ENCODE measurements at regions not wholly inside any gene's neighbourhood (a gene's known extent, or its start where the extent isn't known, plus 50 kb on each side); places are given as distances from the start of the nearest gene placed in this dataset.

GRCh38 chr21:31571879-31572278 lies 87.6 kb upstream of the SOD1 start:
- Histone ChIP-seq H3F3A (ENCODE audit: insufficient read depth, low read length, poor library complexity, severe bottlenecking) (no peaks in the 10 kb centered on the region), H3K27me3 (ENCODE audit: insufficient read depth, low read depth, low read length) (no peaks in the 10 kb centered on the region), H3K9me2 (ENCODE audit: insufficient read depth, low read length) (no peaks in the 10 kb centered on the region), H3K4me3 (ENCODE audit: low read length) (no peak overlapping the region), H3K4me2 (ENCODE audit: low read length) (no peak overlapping the region), H3K79me2 (replicated peaks; ENCODE audit: insufficient read depth, low read length) (no peaks in the 10 kb centered on the region), H4K20me1 (ENCODE audit: insufficient read depth) (no peaks in the 10 kb centered on the region), H3K9me3 (ENCODE audit: low read length) (no peaks in the 10 kb centered on the region), H3K9ac (ENCODE audit: low read length) (no peak overlapping the region), H3K27ac (ENCODE audit: low read length) (no peak overlapping the region), H3K36me3 (ENCODE audit: insufficient read depth, low read length) (no peaks in the 10 kb centered on the region), H2AFZ (ENCODE audit: low read depth, low read length) (no peak overlapping the region)
- no peak for TF ChIP-seq TAF1 (IDR thresholded peaks at IDR 0.05; ENCODE audit: low read depth)

- no peaks in the 10 kb centered on the region for H3K27me3 ChIP-seq (ENCODE audit: insufficient read depth, low read depth, low read length)
These were observed 88.5 kb upstream of the SOD1 start for GRCh38 chr21:31570824-31571566.

More at GRCh38 chr21:31570824-31571566, 88.5 kb upstream of the SOD1 start:
- Histone ChIP-seq H3K9me2 (ENCODE audit: insufficient read depth, low read length) (no peaks in the 10 kb centered on the region), H3K4me3 (ENCODE audit: low read length) (no peak overlapping the region), H3K4me2 (ENCODE audit: low read length) (no peak overlapping the region), H3K9me3 (ENCODE audit: low read length) (no peaks in the 10 kb centered on the region), H3F3A (ENCODE audit: insufficient read depth, low read length, poor library complexity, severe bottlenecking) (no peaks in the 10 kb centered on the region), H3K9ac (ENCODE audit: low read length) (no peak overlapping the region), H2AFZ (ENCODE audit: low read depth, low read length) (no peak overlapping the region), H4K20me1 (ENCODE audit: insufficient read depth) (no peaks in the 10 kb centered on the region), H3K27ac (ENCODE audit: low read length) (no peak overlapping the region), H3K36me3 (ENCODE audit: insufficient read depth, low read length) (no peaks in the 10 kb centered on the region), H3K79me2 (replicated peaks; ENCODE audit: insufficient read depth, low read length) (no peaks in the 10 kb centered on the region)
- no peak for TF ChIP-seq REST (IDR thresholded peaks at IDR 0.05; ENCODE audit: borderline replicate concordance)
- TF ChIP-seq EZH2 (IDR thresholded peaks at IDR 0.05; ENCODE audit: borderline replicate concordance, insufficient read depth, low read length, poor library complexity, severe bottlenecking), result no peak
- TF ChIP-seq CTCF (IDR thresholded peaks at IDR 0.05; ENCODE audit: poor library complexity, severe bottlenecking), result no peak
- no peak for TF ChIP-seq RAD21 (conservative IDR thresholded peaks at IDR 0.05)
- no peak for TF ChIP-seq EP300 (conservative IDR thresholded peaks at IDR 0.05; ENCODE audit: poor library complexity, severe bottlenecking)
- TF ChIP-seq MXI1 (conservative IDR thresholded peaks at IDR 0.05; ENCODE audit: poor library complexity, severe bottlenecking), result no peak
- TF ChIP-seq POLR2AphosphoS5 (IDR thresholded peaks at IDR 0.05), result no peak
- TF ChIP-seq SMC3 (conservative IDR thresholded peaks at IDR 0.05; ENCODE audit: poor library complexity), result no peak
- TF ChIP-seq TAF1 (IDR thresholded peaks at IDR 0.05; ENCODE audit: low read depth), result no peak

All from neural cell (in vitro differentiated cells).